ENCODE measurements at regions not wholly inside any gene's neighbourhood (a gene's known extent, or its start where the extent isn't known, plus 50 kb on each side); places are given as distances from the start of the nearest gene placed in this dataset.

- TF ChIP-seq RAD21 (IDR thresholded peaks at IDR 0.05; ENCODE audit: insufficient read depth, low read depth, low read length) (no peak), BHLHE40 (IDR thresholded peaks at IDR 0.05; ENCODE audit: borderline replicate concordance in 1 of 2, low read depth in 2 of 2, low read length in 1 of 2) (no peak), GATAD2B (conservative IDR thresholded peaks at IDR 0.05; ENCODE audit: low read depth) (no peak), CTCF (IDR thresholded peaks at IDR 0.05 in 2 of 3, conservative IDR thresholded peaks at IDR 0.05 in 1 of 3; ENCODE audit: control insufficient read depth in 2 of 3, extremely low read depth in 1 of 3, insufficient read depth in 1 of 3, low read depth in 3 of 3, low read length in 3 of 3) (no peak), POLR2A (IDR thresholded peaks at IDR 0.05; ENCODE audit: low read depth, low read length) (no peak), USF1 (IDR thresholded peaks at IDR 0.05; ENCODE audit: borderline replicate concordance, extremely low read length, insufficient read depth, low read depth, low read length) (no peak), BRCA1 (IDR thresholded peaks at IDR 0.05; ENCODE audit: low read depth, low read length) (no peak)
Measured at GRCh38 chr3:185311991-185312390, 50.9 kb upstream of the MAP3K13 start.
